RCC 7860 (cell line): ENCODE measurements at regions not wholly inside any gene's neighbourhood (a gene's known extent, or its start where the extent isn't known, plus 50 kb on each side); places are given as distances from the start of the nearest gene placed in this dataset.

Experiments
- DNase-seq: peaks from one replicate; pipeline ENCODE4 v3.0.0-alpha.2; 2015; ENCODE audit warnings: low spot score
- FAIRE-seq: peaks from 2 replicates; lab custom pipeline; 2012; peaks lifted over from hg19 to GRCh38; lab: Jason Lieb, UNC

DNA sequence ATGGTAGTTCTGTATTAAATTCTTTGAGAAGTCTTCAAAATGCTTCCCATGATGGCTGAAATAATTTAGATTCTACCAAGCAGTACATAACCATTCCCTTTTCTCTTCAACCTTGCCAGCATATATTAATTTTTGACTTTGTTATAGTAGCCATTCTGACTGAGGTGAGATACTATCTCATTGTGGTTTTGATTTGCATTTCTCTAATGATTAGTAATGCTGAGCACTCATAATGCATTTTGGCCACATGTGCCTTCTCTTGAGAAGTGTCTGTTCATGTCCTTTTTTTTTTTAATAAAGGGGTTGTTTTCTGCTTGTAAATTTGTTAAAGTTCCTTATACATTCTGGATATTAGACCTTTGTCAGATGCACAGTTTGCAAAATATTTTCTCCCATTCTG is 173.9 kb downstream of the CALCRL start:
- DNase-seq (no peak), FAIRE-seq (no peak)

DNA sequence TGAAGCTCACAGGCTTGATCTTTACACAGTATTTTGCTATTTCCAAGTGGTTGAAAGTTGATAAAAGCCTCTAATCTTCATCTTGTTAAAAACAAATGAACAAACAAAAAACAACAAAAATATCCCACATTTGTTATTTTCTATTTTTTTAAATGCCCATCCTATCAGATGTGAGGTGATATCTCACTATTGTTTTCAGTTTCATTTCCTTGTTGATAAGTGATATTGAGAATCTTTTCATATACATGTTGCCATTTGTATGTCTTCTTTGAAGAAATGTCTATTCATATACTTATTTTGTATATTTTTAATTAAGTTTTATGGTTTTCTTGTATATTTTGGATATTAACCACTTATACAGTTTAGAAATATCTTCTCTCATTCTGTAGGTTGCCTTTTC is 175.8 kb downstream of the CALCRL start:
- no peak for DNase-seq
- FAIRE-seq = no peak

DNA sequence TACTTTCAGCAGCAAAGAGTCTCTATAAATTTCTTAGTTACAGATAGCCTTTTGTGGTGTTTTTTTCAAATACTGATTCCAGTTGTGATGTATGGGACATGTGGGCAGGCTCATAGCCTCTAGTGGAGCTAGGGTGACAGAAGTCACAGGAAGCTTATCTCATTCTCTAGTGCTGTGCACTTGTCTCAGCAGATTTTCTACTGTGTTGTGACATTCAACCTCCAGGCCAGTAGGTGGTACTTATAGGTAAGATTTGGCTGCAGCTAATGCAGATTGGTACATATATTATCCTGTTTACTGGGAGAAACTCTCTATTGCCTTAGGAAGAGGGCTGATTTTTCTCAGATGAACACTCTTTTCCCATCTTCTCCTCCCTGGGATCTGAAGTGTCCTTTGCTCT is 176.2 kb downstream of the CALCRL start:
- DNase-seq (no peak), FAIRE-seq (no peak)

- DNase-seq = no peak
- no peak for FAIRE-seq
Observed at GRCh38 chr2:187266645-187267044, 181.4 kb downstream of the CALCRL start.

- DNase-seq = no peak
- no peak for FAIRE-seq
Observed at GRCh38 chr2:187266147-187266546, 181.9 kb downstream of the CALCRL start.

DNA sequence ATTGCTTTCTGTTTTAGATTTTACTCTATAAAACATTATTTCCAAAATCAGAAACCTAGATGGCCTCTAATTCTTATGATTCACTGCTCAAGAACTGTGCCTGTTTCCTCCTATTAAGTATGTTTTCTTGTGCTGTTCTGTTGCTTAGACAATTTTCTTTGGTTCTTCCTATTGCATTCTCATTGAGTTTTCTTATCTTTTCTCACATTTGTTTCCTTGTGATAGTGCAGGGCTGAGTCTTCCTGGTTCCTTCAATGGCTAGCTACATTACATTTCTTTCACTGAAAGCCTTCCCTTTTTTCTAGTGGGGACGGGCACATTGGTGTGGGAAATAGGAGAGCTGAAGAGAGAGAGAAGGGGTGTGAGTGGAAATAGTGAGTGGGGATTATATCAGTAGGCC is 183.4 kb downstream of the CALCRL start:
- no peak for FAIRE-seq
- no peak for DNase-seq

DNA sequence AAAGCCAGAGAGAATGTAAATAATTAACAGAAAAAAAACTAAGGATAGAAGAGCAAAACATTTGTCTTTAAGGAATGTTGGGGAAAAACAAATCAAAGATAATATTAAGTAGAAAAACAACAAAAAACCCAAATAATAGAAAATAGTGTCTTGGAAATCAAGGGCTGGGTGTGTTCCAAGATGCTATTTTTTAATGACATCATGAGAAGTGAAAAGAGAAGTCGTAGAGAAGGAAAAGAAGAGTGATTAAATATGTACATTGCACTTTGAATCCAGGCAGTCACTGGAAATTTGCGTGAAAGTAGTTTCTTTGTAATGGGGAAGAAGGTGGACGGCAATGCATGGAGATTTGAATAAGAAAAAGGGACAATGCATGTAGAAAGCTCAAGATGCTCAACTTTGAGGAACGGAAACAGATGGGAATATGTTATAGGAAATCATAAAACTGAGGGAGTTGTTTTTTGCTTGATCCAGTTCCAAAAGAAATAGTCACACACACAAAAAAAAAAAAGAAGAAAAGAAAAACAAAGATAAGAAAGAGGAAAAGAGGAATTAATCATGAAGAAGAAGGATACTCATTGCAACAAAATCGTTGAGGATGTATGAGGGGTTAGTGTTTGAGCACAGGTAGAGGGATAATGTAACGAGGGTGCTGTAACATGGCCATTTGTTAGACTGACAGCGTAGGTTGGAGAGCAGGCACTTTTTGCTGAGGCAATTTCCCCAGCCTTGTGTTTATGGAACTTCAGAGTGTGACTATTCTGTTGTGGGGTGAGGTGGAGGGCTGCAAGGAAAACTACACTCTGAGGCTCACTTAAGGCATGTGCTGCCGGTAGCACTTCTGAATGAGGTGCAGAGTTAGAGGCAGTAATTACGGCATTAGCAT is 184.1 kb downstream of the CALCRL start:
- DNase-seq (no peak), FAIRE-seq (no peak)

GRCh38 chr2:187261705-187262104 is 186.3 kb downstream of the CALCRL start:
- FAIRE-seq (no peak), DNase-seq (no peak)

DNA sequence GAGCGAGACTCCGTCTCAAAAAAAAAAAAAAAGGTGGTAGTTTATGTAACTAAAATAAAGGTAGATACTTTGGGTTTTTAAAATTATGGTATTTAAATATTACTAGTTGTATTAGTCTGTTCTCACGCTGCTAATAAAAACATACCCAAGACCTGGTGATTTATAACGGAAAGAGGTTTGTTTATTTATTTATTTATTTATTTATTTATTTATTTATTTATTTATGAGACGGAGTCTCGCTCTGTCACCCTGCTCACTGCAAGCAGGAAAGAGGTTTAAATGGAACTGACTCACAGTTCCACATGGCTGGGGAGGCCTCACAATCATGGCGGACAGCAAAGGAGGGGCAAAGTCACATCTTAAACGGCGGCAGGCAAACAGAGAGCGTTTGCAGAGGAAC is 196.0 kb downstream of the CALCRL start:
- no peak for FAIRE-seq
- DNase-seq = no peak

- no peak for DNase-seq
- peak; percentile 52 for FAIRE-seq
Observed at GRCh38 chr2:187250137-187250536, 197.9 kb downstream of the CALCRL start.

GRCh38 chr2:187233811-187234210 is 214.2 kb downstream of the CALCRL start:
- FAIRE-seq = no peak
- no peak for DNase-seq

- FAIRE-seq (peak; percentile 2), DNase-seq (no peak)
Observed at GRCh38 chr2:187232749-187233148, 215.3 kb downstream of the CALCRL start.

GRCh38 chr2:187230088-187230487 is 218.0 kb downstream of the CALCRL start:
- DNase-seq (no peak), FAIRE-seq (no peak)

- no peak for DNase-seq
Observed at GRCh38 chr2:187228986-187229385, 219.1 kb downstream of the CALCRL start.

GRCh38 chr2:187224989-187225388 is 223.1 kb downstream of the CALCRL start:
- DNase-seq = no peak
- FAIRE-seq = no peak

More at GRCh38 chr2:187228986-187229385, 219.1 kb downstream of the CALCRL start:
- no peak for FAIRE-seq

DNA sequence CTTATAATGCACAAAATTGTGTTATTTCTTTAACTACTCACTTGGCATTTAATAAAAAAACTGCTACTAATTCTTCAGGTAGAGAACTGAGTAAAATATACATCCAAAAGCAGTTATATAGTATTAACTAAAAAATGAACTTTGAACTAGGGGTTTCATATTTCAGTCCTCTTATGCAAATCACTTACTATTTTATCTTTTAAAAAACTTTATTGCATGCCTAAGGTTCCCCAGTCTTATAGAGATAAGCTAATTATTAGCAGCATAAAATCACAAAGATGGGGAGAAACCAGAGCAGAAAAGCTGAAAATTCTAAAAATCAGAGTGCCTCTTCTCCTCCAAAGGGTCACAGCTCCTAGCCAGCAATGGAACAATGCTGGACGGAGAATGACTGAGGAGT is 228.0 kb downstream of the CALCRL start:
- FAIRE-seq (no peak), DNase-seq (no peak)

DNA sequence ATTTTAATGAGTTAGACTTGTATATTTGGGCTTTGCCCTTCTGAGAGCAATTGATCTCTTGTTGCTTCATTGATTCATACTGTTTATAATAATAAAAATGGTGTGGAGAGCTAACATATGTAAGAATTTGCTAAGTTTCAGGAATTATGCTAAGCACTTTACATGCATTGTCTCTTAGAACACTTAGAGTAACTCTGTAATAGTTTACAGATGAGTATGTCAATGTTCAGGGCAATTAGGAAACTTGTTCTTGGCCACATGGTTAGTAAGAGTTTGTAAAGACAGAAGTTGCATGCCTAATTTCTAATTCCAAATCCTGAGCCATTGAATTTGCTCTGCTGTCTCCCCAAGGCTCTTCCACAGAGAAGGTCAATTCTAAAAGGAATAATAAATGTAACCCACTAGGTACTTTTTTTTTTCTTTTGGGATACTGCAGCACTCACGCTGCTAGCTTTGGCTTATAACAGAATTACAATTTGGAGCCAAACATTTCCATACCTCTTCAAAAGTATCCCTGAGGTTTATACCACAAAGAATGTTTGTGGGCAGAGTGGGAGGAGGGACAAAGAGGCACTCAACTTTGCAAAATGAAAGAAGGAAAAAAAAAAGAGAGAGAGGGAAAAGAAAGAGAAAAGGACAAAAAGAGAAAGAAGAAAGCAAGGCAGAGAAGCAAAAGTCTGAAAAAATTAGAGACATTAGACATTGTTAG is 232.4 kb downstream of the CALCRL start:
- DNase-seq (no peak), FAIRE-seq (peak; percentile 44)

GRCh38 chr2:187214306-187214705 is 233.7 kb downstream of the CALCRL start:
- FAIRE-seq (no peak), DNase-seq (no peak)

DNA sequence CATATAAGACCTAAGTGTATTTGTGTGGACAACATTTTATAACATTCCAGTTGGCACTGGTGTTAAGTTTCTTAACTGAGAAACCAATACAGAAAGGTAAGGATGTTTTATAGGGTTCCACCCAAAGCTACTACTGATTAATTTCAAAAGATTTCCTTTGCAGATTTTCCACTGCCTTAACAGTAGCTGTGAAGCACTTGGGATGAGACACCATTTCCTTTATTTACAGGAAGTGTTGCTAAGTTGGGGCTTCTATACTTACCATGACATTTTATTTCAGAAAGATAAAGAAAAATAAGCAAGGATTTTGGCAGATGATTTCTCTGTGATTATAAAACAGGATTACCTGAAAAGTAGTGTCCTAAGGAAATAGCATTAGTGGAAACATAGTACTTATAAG is 234.3 kb downstream of the CALCRL start:
- DNase-seq = no peak
- no peak for FAIRE-seq

- FAIRE-seq = no peak
Observed at GRCh38 chr2:187210726-187211125, 237.3 kb downstream of the CALCRL start.

DNA sequence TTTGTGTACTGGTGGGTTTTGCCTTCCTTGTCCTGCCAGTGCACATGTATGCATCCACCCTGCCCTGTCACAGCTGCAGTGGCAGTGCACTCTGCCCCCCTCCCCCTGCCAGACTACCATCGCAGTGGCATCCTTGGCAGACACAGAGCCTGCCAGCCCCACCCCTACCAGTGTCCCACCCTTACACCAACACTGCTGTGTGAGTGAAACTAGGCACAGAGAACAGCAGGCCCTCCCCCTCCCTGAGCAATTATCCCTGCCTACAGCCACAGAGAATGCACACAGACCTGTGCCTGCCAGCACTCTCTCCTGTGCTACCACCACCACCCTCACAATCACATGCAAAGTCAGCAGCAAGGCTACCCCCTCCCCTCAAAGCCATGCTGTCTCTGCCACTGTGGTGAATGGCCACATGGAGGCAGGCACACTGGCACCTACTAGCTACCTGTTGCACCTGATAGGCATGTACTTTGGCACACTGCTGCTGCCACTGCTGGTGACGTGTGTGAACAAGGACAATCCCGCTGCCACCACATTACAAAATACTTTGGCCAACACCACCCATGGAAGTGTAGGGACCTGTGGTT is 239.8 kb downstream of the CALCRL start:
- no peak for DNase-seq
- no peak for FAIRE-seq

More at GRCh38 chr2:187210726-187211125, 237.3 kb downstream of the CALCRL start:
- DNase-seq = no peak

DNA sequence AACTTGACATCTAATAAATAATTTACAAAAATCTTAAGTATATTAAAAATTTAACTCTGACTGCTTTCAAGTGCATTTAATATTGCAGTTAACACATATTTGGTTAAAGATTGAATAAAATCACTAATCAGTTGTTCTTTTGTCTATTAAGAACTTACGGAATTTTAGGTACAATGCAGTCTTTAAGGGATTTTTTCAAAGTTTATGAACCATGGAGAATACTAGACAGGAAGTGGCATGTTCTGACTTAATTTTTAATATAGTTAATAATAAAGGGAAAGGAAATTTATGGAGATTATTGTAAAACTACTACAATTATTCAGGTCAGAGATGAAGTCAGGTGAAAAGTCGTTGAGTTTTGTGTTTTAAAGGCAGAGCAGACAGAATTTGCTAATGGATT is 240.9 kb downstream of the CALCRL start:
- peak; percentile 14 for FAIRE-seq
- no peak for DNase-seq
